ENCODE measurements at regions not wholly inside any gene's neighbourhood (a gene's known extent, or its start where the extent isn't known, plus 50 kb on each side); places are given as distances from the start of the nearest gene placed in this dataset.

DNA sequence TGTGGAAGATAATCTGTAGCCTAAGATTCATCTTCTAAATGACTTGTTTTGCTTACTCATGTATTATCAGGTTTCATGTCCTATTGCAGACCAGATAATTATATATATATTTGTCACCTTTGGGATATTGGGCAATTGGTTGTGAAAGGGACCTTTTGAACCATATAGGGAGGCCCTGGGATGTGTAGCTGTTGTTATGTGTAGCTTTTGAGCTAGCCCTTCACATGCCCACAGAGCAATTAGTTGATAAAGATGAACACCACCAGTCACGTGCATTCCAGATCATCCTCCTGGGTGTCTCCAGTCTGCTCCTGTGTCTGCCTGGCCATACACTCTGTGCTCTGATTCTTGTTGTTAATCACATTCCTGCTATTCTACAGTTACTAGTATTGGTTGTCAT, 431.2 kb upstream of the FBXO33 start:
- no peak for DNase-seq (ENCODE audit: low spot score)

- DNase-seq (ENCODE audit: low spot score): no peak
Observed at GRCh38 chr14:39861696-39862095, 429.5 kb upstream of the FBXO33 start.

DNA sequence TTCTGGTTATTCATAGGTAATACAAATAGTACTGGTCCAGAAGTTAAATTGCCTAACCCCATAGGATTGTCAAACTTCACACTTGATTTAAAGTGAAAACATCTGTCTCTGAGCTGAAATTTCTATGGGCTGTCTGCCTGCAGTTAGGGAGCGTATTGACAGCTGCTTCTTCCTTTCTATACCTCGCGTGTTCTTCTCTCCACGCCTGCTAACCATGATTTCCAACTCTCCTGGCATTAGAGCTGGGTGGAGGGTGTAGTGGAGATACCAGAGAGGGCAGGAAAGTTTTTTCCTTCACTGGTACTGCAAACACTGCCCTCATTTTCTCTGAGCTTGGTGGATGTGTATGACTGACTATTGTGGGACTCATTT, 429.0 kb upstream of the FBXO33 start:
- DNase-seq (ENCODE audit: low spot score): no peak

DNA sequence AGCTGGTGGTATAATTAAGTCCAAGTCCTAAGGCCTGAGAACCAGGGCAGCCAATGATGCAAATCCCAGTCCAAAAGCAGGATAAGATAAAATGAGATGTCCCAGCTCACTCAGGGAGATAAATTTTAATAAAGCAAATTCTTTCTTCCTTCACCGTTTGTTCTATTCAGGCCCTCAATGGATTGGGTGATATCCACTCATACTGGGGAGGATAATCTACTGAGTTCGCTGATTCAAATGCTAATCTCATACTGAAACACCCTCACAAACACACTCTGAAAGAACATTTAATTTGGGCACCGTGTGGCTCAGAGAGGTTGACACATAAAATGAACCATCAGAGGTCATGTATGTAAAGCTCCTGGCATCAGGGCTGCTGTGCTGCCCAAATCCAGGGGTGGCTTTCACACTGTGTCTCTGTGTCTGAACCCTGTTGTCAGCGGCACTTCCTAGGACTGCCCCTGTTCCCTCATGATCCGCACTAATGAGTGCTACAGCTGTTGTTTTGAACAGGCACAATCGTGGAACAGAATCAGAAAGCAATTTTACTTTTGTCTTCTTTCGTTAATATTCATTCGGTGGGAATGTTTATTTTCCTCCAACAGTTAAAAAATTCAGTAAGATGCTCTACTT, 428.5 kb upstream of the FBXO33 start:
- DNase-seq (ENCODE audit: low spot score): no peak

DNA sequence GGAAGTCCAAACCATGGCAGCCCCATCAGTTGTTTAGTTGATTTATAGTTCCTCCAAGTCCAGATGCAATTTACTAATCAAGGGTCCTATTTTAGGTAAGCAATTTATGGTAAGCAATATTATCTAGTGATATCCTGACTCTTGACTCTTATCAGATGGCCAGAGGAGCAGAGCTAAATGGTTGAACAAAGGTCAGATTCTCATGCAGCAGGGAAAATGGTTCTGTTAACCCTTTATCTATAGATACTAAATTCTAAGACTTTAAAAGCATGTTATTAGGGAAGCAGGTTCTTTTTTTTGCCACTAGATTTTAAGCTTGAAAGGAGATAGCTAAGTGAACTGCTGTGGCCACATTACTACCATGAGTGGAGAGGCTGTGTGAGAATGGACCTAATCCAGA, 427.1 kb upstream of the FBXO33 start:
- no peak for DNase-seq (ENCODE audit: low spot score)

DNA sequence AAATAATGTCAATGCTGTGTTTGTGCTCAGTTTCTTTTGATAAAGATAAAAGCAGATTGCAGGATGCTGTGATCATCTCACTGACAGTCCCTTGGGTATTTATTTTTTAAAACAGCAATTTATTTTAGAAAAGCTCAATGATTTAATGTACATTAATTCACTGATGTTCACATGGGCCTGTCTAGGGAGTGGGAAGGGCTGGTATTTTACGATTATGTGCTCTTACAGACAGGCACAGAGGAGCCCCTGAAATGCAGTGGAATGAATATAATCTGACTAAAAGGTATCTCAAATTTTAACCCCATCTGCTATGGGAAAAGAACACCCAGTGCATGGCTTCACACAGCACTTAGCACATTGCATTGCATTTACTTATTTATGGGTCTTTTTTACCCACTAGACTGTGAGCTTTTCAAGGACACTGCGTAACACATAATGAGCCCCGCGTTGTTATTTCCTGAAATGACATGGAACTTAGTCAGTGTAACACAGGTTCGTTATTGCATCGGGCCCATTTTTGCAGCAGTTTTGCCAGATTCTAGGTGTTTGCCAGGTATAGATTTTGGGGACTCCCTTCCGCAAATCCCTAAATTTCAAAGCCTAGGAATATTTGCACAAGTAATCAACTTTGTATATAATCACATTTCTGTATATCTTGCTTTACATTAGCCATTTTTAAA, 425.3 kb upstream of the FBXO33 start:
- no peak for DNase-seq (ENCODE audit: low spot score)

DNA sequence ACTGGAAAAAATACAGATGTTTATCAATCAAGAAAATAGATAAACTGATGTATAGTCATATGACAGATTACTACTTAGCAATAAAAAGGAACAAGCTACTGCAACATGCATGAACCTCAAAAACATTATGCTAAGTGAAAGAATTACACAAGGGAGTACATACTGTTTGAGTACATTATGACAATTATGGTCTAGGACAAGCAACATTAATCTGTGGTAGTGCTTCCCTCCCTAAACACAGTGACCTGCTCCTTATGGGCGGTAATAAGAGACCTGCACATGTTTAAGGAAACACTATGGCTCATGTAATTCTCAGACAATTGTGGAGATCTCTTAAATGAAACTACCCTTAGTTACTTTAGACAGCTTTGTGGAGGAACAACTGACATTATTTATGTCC, 421.2 kb upstream of the FBXO33 start:
- DNase-seq (ENCODE audit: low spot score): no peak

GRCh38 chr14:39851202-39851601, 419.0 kb upstream of the FBXO33 start:
- no peak for DNase-seq (ENCODE audit: low spot score)

DNA sequence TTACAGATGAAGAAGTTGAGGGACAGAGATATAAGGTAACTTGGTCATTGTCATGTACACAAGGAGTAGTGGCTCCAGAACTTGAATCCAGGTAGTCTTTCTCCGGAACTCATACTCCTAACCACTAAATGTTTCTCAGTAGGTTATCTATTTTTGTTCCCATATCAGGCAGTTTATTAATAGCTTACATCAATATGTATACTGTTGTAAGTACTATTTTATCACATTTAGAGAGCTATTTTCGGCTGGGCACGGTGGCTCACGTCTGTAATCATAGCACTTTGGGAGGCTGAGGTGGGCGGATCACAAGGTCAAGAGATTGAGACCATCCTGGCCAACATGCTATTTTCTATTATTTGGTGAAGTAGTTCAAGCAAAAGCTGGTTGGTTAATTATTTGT, 415.6 kb upstream of the FBXO33 start:
- DNase-seq (ENCODE audit: low spot score): no peak

- no peak for DNase-seq (ENCODE audit: low spot score)
Observed at GRCh38 chr14:39847194-39847593, 415.0 kb upstream of the FBXO33 start.

GRCh38 chr14:39843881-39844280, 411.6 kb upstream of the FBXO33 start:
- DNase-seq (ENCODE audit: low spot score): no peak

DNA sequence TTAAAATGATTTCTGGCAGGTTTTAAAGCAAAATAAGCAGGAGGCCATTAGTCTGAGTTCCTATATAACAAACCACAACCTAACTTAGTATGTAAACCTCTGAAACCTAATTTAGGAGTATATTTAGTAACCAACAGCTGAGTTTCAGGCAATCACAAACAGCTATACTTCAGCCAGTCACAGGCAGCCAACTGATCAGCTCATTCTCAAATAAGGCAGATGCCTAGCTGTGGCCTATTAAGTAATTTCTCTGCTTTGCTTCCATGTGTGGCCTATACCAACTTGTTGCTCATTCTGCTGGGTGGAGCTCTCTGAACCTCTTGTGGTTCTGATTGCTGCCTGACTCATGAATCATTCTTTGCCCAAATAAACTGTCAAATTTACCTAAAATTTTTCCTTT, 408.9 kb upstream of the FBXO33 start:
- DNase-seq (ENCODE audit: low spot score): no peak

GRCh38 chr14:39827901-39828655, 395.8 kb upstream of the FBXO33 start:
- no peak for DNase-seq (ENCODE audit: low spot score)

- no peak for DNase-seq (ENCODE audit: low spot score)
Observed at GRCh38 chr14:39812532-39813320, 380.5 kb upstream of the FBXO33 start.

DNA sequence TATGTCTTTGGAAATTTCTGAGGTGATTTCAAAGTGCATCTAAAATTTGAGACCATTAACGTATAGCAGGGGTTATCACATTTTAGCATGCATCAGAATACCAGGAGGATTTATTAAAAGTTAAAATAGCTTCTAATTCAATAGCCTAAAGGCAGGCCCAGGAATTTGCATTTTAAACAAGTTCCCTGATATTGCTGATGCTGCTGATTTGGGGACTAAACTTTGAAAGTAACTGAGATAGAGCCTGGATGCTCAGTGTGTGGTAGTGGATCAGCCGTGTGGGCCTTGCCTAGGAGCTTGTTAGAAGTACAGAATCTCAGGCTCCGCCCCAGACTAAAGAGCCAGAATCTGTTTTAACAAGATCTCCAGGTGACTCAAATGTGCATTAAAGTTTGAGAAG, 375.0 kb upstream of the FBXO33 start:
- no peak for DNase-seq (ENCODE audit: low spot score)

- no peak for DNase-seq (ENCODE audit: low spot score)
Observed at GRCh38 chr14:39784461-39784860, 352.2 kb upstream of the FBXO33 start.

- DNase-seq (ENCODE audit: low spot score): no peak
Observed at GRCh38 chr14:39781466-39781865, 349.2 kb upstream of the FBXO33 start.

GRCh38 chr14:39773387-39774126, 341.3 kb upstream of the FBXO33 start:
- DNase-seq (ENCODE audit: low spot score): no peak

DNA sequence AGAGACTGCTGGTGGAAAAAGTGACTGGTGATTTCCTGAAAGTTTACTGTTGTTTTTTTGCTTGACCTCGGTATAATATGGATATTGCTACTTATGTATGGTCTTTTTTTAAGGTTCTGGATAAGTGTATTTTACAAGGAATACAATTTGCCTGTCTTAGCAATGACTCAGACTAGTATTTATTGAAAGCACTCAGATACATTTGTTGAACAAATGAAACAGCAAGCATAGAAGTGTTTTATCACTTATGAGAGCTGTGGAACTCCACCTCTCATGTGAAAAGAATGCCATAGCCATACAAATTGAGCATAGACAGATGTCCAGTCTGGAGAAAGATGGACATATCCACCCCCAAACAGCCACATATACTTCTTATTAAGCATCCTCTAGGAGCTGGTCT, 340.4 kb upstream of the FBXO33 start:
- DNase-seq (ENCODE audit: low spot score): no peak

DNA sequence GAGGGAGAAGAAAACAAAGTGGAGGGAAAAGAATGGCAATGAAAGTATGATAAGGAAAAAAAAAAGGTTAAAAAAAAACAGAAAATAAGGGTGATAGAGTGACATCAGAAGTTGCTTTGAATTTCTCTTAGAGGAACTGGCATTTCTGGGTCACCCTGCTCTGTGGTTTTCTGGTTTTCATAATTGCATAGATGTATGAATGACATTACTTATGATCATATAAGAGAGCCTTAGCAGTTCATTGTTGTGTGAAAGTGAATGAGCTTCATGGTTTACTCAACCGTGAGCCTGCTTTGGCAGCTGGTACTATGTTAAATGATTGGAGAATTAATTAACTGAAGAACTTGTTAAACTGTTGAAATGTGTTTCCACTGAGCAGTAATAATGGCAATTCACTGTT, 336.4 kb upstream of the FBXO33 start:
- no peak for DNase-seq (ENCODE audit: low spot score)

DNA sequence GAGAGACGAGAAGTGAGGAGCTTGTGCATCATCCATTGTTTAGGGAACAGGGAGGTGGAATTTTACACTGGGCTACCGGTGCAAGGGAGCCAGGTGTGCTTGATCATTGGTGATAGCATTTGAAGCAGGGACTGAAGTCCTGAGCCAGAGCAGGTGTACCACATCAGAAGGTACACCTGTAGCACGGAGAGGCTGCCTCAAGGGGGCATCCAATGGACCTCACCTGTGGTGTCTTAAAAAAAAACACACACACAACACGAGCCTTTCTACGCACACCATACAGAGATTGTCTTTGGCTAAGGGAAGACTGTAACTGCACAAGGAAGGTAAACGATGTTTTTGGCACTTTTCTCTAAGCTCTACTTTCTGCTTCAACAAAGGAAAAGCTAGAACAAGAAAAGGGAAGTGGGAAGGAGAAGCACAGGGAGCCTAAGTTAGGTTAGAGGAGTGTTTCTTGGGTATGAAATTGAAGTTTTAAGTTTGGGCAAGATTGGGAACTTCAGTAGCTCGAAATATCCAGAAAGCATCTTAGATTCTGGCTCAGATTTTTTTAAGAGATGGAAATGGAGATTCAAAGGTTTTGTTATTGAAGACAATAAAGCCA, 334.3 kb upstream of the FBXO33 start:
- no peak for DNase-seq (ENCODE audit: low spot score)

DNA sequence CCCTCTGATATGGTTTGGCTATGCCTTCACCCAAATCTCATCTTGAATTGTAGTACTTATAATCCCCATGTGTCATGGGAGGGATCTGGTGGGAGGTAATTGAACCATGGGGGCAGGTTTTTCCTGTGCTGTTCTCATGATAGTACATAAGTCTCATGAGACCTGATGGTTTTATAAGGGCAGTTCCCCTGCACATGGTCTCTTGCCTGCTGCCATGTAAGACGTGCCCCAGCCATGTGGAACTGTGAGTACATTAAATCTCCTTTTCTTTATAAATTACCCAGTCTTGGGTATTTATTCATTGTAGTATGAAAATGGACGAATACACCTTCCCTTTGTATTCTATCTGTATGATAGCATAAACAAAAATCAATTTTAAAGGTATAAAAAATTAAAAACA, 333.4 kb upstream of the FBXO33 start:
- no peak for DNase-seq (ENCODE audit: low spot score)

All from D341Med (cell line).